HepG2 (cell line): ENCODE measurements at regions not wholly inside any gene's neighbourhood (a gene's known extent, or its start where the extent isn't known, plus 50 kb on each side); places are given as distances from the start of the nearest gene placed in this dataset.

Experiments used
- ATAC-seq: fragments of 200-7000 bp; cut with Tn5 transposase; 3 replicates; pipeline ENCODE4 v1.9.1; 2020; ENCODE audit warnings: mild to moderate bottlenecking, moderate library complexity
- BruUV-seq: library from RNA; stranded (reverse); fragments of 400-500 nt; replicated peaks from 2 replicates; lab custom pipeline; 2021; lab: Mats Ljungman, UMichigan
- CTCF ChIA-PET: fragments of 300-600 bp; formaldehyde crosslinking; extraction: SDS; loops from one replicate; lab custom pipeline; 2021; ENCODE audit warnings: low total read pairs, inconsistent platforms, low intra/inter-chr PET ratio; lab: Yijun Ruan, JAX
- POLR2A ChIA-PET: fragments of 350-600 bp; sonication (Branson Sonifier 250); formaldehyde crosslinking; loops from one replicate; lab custom pipeline; 2020; ENCODE audit warnings: antibody characterized with exemption, inconsistent platforms; lab: Yijun Ruan, JAX
- DNase-seq: peaks from one replicate; pipeline ENCODE4 v3.0.0-alpha.2; 2015; ENCODE audit warnings: low spot score
- FAIRE-seq: peaks from 3 replicates; lab custom pipeline; 2011; peaks lifted over from hg19 to GRCh38; lab: Jason Lieb, UNC
- H2AFZ ChIP-seq: one replicate; pipeline ENCODE4 v1.6.1; 2011; ENCODE audit warnings: low read length, inconsistent platforms
- H3K27ac ChIP-seq: fragments of 300-600 bp; 3 replicates; pipeline ENCODE4 v1.8.0; 2011; ENCODE audit warnings: mixed run types, mild to moderate bottlenecking, mixed read lengths, low read length, inconsistent platforms; ENCODE audit not compliant: insufficient read depth; ENCODE audit errors: extremely low read length
- H3K27me3 ChIP-seq, 2 experiments: fragments of 200-600 bp in 1 of 2; 2 replicates in 1 of 2; 3 replicates in 1 of 2; pipeline versions ENCODE4 v1.6.0 to v1.8.0; 2011; ENCODE audit warnings: low read length in 2 of 2, mild to moderate bottlenecking in 2 of 2, moderate library complexity in 2 of 2, inconsistent platforms in 1 of 2; ENCODE audit not compliant: insufficient read depth in 2 of 2, control insufficient read depth in 1 of 2
- H3K36me3 ChIP-seq, 2 experiments: fragments of 200-600 bp in 1 of 2; replicated peaks in 1 of 2; 2 replicates in 1 of 2; 3 replicates in 1 of 2; pipeline versions ENCODE4 v1.5.1 to v1.8.0; 2011; ENCODE audit warnings: low read length in 2 of 2, inconsistent platforms in 1 of 2; ENCODE audit not compliant: insufficient read depth in 2 of 2, control insufficient read depth in 1 of 2
- H3K4me1 ChIP-seq: 2 replicates; pipeline ENCODE4 v1.5.1; 2012; ENCODE audit warnings: low read length, inconsistent platforms; ENCODE audit not compliant: insufficient read depth
- H3K4me2 ChIP-seq: 2 replicates; pipeline ENCODE4 v1.6.0; 2011; ENCODE audit warnings: low read depth, low read length, inconsistent platforms
- H3K4me3 ChIP-seq, 3 experiments: fragments of 200-600 bp in 1 of 3; sonication (generic), shearing (Covaris generic) in 1 of 3; replicated peaks in 1 of 3; 2 replicates each; pipeline ENCODE4 v1.5.1; 2011 to 2016; ENCODE audit warnings: low read length in 3 of 3, inconsistent platforms in 2 of 3, low read depth in 2 of 3, mild to moderate bottlenecking in 2 of 3, control low read depth in 1 of 3, mixed read lengths in 1 of 3; ENCODE audit not compliant: insufficient read depth in 1 of 3
- H3K79me2 ChIP-seq: one replicate; pipeline ENCODE4 v1.6.1; 2011; ENCODE audit warnings: low read length, inconsistent platforms; ENCODE audit not compliant: insufficient read depth
- H3K9ac ChIP-seq: 2 replicates; pipeline ENCODE4 v1.6.0; 2011; ENCODE audit warnings: mild to moderate bottlenecking, low read depth, low read length, inconsistent platforms; ENCODE audit not compliant: insufficient read depth
- H3K9me3 ChIP-seq: 2 replicates; pipeline ENCODE4 v1.5.1; 2012; ENCODE audit warnings: mild to moderate bottlenecking, low read length
- H4K20me1 ChIP-seq: 2 replicates; pipeline ENCODE4 v1.6.0; 2011; ENCODE audit warnings: inconsistent platforms, mild to moderate bottlenecking, low read length, moderate library complexity; ENCODE audit not compliant: insufficient read depth
- DDIT3 ChIP-seq: sonication (generic); formaldehyde crosslinking; IDR thresholded peaks from 2 replicates; pipeline ENCODE4 v1.4.0; 2020; ENCODE audit warnings: mild to moderate bottlenecking, missing genetic modification reagents
- HIVEP1 ChIP-seq: sonication (generic); formaldehyde crosslinking; IDR thresholded peaks from 2 replicates; pipeline ENCODE4 v1.4.0; 2020; ENCODE audit warnings: mild to moderate bottlenecking, missing genetic modification reagents
- MATR3 ChIP-seq: sonication (generic); formaldehyde crosslinking; IDR thresholded peaks from 2 replicates; pipeline ENCODE4 v1.4.0; 2020; ENCODE audit warnings: missing genetic modification reagents
- TERF1 ChIP-seq: sonication (generic); formaldehyde crosslinking; IDR thresholded peaks from 2 replicates; pipeline ENCODE4 v1.8.0; 2022; ENCODE audit warnings: mild to moderate bottlenecking, missing genetic modification reagents, moderate library complexity
- ZFX ChIP-seq: sonication (generic); formaldehyde crosslinking; IDR thresholded peaks from 2 replicates; pipeline ENCODE4 v1.4.0; 2020; ENCODE audit warnings: mild to moderate bottlenecking, low read depth, missing genetic modification reagents, moderate library complexity
- ZNF432 ChIP-seq: sonication (generic); formaldehyde crosslinking; IDR thresholded peaks from 2 replicates; pipeline ENCODE4 v1.5.0; 2020; ENCODE audit warnings: missing genetic modification reagents, mild to moderate bottlenecking, borderline replicate concordance
- ZNF580 ChIP-seq: IDR thresholded peaks from 2 replicates; pipeline ENCODE4 v1.6.1; 2016; ENCODE audit warnings: low read depth, borderline replicate concordance
- ZNF775 ChIP-seq: sonication (generic); formaldehyde crosslinking; IDR thresholded peaks from 2 replicates; pipeline ENCODE4 v1.4.0; 2020; ENCODE audit warnings: missing genetic modification reagents, mild to moderate bottlenecking, moderate library complexity, borderline replicate concordance
- WGBS: methylation state at CpG from one replicate; pipeline ENCODE4 v1.1.6; 2017; ENCODE audit warnings: low lambda C conversion rate; 5-methylcytosine and 5-hydroxymethylcytosine counted together
- in situ Hi-C: cut with HindIII; loops from 2 replicates; pipeline ENCODE4 v1.10.0; 2017; ENCODE audit warnings: low pct_unique_long_range_greater_than_20kb; ENCODE audit not compliant: extremely low pct_ligation_motif_present
- intact Hi-C: fragments of 100-400 bp; cut with micrococcal nuclease; formaldehyde crosslinking; loops from one replicate; pipeline ENCODE4 v1.10.0; 2022; ENCODE audit not compliant: unreplicated experiment
- TF ChIP-seq, protein P1 (sequence below): sonication (generic); formaldehyde crosslinking; conservative IDR thresholded peaks from 2 replicates; pipeline ENCODE4 v1.8.0; 2022; ENCODE audit warnings: missing genetic modification reagents
- TF ChIP-seq, protein P2 (sequence below): sonication (generic); formaldehyde crosslinking; IDR thresholded peaks from 2 replicates; pipeline ENCODE4 v1.8.0; 2022; ENCODE audit warnings: missing genetic modification reagents, mild to moderate bottlenecking, moderate library complexity, borderline replicate concordance

DNA sequence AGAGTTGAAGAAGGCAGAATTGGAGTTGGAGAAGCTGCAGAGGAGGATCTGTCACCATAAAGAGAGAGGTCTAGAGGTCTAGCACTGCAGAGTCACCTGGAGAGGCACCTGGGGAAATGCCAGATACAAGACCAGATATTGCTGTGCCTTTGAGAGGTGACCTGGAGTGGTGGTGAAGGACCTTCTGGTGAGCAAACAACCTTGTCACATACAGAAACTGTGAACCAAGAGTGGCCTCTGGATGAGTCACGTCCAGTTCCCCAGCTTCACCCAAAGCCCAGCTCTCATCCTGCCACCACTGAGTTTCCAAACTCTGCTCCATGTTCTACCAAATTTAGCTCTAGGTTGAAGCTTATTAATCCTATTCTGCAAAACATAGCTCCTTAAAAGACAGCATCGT, 131.1 kb upstream of the FBXL7 start:
- Histone ChIP-seq H4K20me1 (no peaks in the 10 kb centered on the region), H3K4me2 (no peak overlapping the region), H2AFZ (no peak overlapping the region), H3K9ac (no peak overlapping the region), H3K9me3 (no peaks in the 10 kb centered on the region), H3K27ac (no peak overlapping the region), H3K79me2 (no peaks in the 10 kb centered on the region), H3K27me3 (no peaks in the 10 kb centered on the region), H3K36me3 (no peaks in the 10 kb centered on the region), H3K4me1 (no peaks in the 10 kb centered on the region), H3K4me3 (no peak overlapping the region)
- no peak for DNase-seq
- TF ChIP-seq TERF1 (CRISPR knock-in tag) (no peak), ZFX (no peak), ZNF580 (CRISPR knock-in tag) (no peak), MATR3 (no peak), ZNF432 (no peak), DDIT3 (no peak), HIVEP1 (CRISPR knock-in tag) (no peak), ZNF775 (no peak)
- TF ChIP-seq, protein P1, sequence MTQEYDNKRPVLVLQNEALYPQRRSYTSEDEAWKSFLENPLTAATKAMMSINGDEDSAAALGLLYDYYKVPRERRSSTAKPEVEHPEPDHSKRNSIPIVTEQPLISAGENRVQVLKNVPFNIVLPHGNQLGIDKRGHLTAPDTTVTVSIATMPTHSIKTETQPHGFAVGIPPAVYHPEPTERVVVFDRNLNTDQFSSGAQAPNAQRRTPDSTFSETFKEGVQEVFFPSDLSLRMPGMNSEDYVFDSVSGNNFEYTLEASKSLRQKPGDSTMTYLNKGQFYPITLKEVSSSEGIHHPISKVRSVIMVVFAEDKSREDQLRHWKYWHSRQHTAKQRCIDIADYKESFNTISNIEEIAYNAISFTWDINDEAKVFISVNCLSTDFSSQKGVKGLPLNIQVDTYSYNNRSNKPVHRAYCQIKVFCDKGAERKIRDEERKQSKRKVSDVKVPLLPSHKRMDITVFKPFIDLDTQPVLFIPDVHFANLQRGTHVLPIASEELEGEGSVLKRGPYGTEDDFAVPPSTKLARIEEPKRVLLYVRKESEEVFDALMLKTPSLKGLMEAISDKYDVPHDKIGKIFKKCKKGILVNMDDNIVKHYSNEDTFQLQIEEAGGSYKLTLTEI: no peak
- TF ChIP-seq, protein P2, sequence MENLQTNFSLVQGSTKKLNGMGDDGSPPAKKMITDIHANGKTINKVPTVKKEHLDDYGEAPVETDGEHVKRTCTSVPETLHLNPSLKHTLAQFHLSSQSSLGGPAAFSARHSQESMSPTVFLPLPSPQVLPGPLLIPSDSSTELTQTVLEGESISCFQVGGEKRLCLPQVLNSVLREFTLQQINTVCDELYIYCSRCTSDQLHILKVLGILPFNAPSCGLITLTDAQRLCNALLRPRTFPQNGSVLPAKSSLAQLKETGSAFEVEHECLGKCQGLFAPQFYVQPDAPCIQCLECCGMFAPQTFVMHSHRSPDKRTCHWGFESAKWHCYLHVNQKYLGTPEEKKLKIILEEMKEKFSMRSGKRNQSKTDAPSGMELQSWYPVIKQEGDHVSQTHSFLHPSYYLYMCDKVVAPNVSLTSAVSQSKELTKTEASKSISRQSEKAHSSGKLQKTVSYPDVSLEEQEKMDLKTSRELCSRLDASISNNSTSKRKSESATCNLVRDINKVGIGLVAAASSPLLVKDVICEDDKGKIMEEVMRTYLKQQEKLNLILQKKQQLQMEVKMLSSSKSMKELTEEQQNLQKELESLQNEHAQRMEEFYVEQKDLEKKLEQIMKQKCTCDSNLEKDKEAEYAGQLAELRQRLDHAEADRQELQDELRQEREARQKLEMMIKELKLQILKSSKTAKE: no peak
- no TSS peak for BruUV-seq
- intact Hi-C loops (no loop called here), in situ Hi-C loops (no loop called here)
- ChIA-PET CTCF (no interaction called here), POLR2A (no interaction called here)
- no peak for ATAC-seq
- 0% methylated on average over 1 of the region's 2 CpGs for WGBS
- no peak for FAIRE-seq
